Gastroesophageal sphincter (tissue), 4 donors: ENCODE measurements at regions not wholly inside any gene's neighbourhood (a gene's known extent, or its start where the extent isn't known, plus 50 kb on each side); places are given as distances from the start of the nearest gene placed in this dataset.

Experiments
- ATAC-seq: fragments of 150-250 bp; one replicate; pipeline ENCODE4 v1.9.1; 2016; ENCODE audit warnings: mild to moderate bottlenecking, moderate library complexity
- H3K27ac ChIP-seq, 4 donors: fragments of 200-600 bp; sonication (generic) in 3 of 4; 1 replicate in 3 of 4; 2 replicates in 1 of 4; pipeline ENCODE4 v1.5.1; 2016 to 2019
- H3K27me3 ChIP-seq: fragments of 200-600 bp; sonication (generic); one replicate; pipeline ENCODE4 v1.5.1; 2019
- H3K36me3 ChIP-seq, 2 donors: fragments of 200-600 bp; sonication (generic); one replicate each; pipeline ENCODE4 v1.5.1; 2019; ENCODE audit warnings: control low read depth in 1 of 2
- H3K4me1 ChIP-seq, 3 donors: fragments of 200-600 bp; sonication (generic); 1 replicate in 2 of 3; 2 replicates in 1 of 3; pipeline ENCODE4 v1.5.1; 2016 to 2019; ENCODE audit warnings: control low read depth in 2 of 3
- H3K4me3 ChIP-seq, 2 donors: fragments of 200-600 bp; sonication (generic); one replicate each; pipeline ENCODE4 v1.5.1; 2019; ENCODE audit warnings: mild to moderate bottlenecking in 1 of 2, moderate library complexity in 1 of 2
- H3K9me3 ChIP-seq, 3 donors: fragments of 200-600 bp; sonication (generic); one replicate each; pipeline ENCODE4 v1.5.1; 2017 to 2019; ENCODE audit warnings: control low read depth in 2 of 3
- EP300 ChIP-seq: sonication (generic); formaldehyde crosslinking; IDR thresholded peaks from one replicate; pipeline ENCODE4 v1.6.1; 2017; ENCODE audit warnings: antibody characterized with exemption, mild to moderate bottlenecking
- POLR2A ChIP-seq, 2 donors: fragments of 450-650 bp; IDR thresholded peaks; one replicate each; pipeline ENCODE4 v1.6.1; 2017; ENCODE audit warnings: antibody characterized with exemption in 2 of 2, mild to moderate bottlenecking in 2 of 2, moderate library complexity in 1 of 2
- POLR2AphosphoS5 ChIP-seq: sonication (generic); formaldehyde crosslinking; IDR thresholded peaks from one replicate; pipeline ENCODE4 v1.6.1; 2017; ENCODE audit warnings: antibody characterized with exemption
- WGBS, 2 donors: methylation state at CpG; one replicate each; pipeline ENCODE4 v1.1.5; 2018; ENCODE audit warnings: low coverage in 1 of 2; 5-methylcytosine and 5-hydroxymethylcytosine counted together
- TF ChIP-seq, protein P1 (sequence below), 4 experiments: fragments of 200-600 bp in 2 of 4; fragments of 450-650 bp in 2 of 4; sonication (generic) in 1 of 4; IDR thresholded peaks; one replicate each; pipeline ENCODE4 v1.5.1; 2017 to 2019; ENCODE audit warnings: antibody characterized with exemption in 4 of 4, mild to moderate bottlenecking in 2 of 4, moderate library complexity in 2 of 4

DNA sequence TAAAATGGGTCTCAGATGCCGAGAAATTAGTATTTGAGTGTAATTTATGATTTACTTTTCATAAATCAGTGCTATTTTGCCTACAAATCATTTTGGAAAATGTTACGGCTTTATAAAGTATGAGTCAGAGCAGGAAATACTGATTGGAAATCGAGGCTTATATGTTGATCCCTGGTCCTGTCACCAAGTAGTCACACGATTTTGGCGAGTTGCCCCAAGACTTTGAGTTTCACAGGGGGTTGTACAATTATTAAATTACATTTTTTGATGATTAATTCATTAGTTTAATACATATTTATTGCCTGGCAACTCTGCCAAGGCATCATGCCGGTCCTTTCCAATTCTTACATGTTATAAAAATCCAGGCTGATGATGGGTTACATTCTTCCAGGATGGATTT, 443.9 kb upstream of the KLF4 start:
- no peaks in the 10 kb centered on the region for H3K9me3 ChIP-seq
- H3K36me3 ChIP-seq: no peaks in the 10 kb centered on the region
- ATAC-seq: no peak
- H3K4me1 ChIP-seq: no peaks in the 10 kb centered on the region
- TF ChIP-seq, protein P1, sequence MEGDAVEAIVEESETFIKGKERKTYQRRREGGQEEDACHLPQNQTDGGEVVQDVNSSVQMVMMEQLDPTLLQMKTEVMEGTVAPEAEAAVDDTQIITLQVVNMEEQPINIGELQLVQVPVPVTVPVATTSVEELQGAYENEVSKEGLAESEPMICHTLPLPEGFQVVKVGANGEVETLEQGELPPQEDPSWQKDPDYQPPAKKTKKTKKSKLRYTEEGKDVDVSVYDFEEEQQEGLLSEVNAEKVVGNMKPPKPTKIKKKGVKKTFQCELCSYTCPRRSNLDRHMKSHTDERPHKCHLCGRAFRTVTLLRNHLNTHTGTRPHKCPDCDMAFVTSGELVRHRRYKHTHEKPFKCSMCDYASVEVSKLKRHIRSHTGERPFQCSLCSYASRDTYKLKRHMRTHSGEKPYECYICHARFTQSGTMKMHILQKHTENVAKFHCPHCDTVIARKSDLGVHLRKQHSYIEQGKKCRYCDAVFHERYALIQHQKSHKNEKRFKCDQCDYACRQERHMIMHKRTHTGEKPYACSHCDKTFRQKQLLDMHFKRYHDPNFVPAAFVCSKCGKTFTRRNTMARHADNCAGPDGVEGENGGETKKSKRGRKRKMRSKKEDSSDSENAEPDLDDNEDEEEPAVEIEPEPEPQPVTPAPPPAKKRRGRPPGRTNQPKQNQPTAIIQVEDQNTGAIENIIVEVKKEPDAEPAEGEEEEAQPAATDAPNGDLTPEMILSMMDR (IDR thresholded peaks at IDR 0.05): no peak
- TF ChIP-seq EP300 (no peak), POLR2A (IDR thresholded peaks at IDR 0.05) (no peak), POLR2AphosphoS5 (no peak)
- no peak overlapping the region for H3K27ac ChIP-seq
- 72 to 81% methylated on average over 4 to 6 of the region's 6 CpGs for WGBS, 2 donors
- H3K27me3 ChIP-seq: no peaks in the 10 kb centered on the region
- H3K4me3 ChIP-seq: no peak overlapping the region

DNA sequence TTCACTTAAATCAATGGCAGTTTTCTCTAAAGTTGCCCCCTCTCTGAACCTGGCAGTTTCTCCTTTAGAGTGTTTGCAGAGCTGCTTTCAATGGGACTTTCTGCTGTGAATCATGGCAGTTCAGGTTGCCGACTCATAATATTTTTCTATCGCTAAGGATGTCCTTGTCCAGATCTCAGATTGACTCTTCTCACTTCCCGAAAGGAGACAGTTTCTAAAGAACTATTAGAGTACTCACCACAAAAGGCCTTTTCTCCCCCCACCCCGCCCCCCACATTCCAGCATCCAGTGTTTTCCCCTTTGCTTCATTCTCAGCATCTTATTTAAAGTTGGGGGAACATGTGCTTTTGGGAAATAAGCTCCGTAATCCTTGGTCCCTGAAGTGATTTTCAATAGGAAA, 443.5 kb upstream of the KLF4 start:
- Histone ChIP-seq H3K27me3 (no peaks in the 10 kb centered on the region), H3K27ac (no peak overlapping the region), H3K4me3 (no peak overlapping the region), H3K36me3 (no peaks in the 10 kb centered on the region), H3K9me3 (no peaks in the 10 kb centered on the region), H3K4me1 (no peaks in the 10 kb centered on the region)
- TF ChIP-seq, protein P1 (IDR thresholded peaks at IDR 0.05): no peak
- TF ChIP-seq POLR2AphosphoS5 (no peak), EP300 (no peak), POLR2A (IDR thresholded peaks at IDR 0.05) (no peak)
- 64% methylated on average over 5 of the region's 5 CpGs; no CpG with 5 or more reads in 1 of the 2 donors for WGBS, 2 donors
- no peak for ATAC-seq

DNA sequence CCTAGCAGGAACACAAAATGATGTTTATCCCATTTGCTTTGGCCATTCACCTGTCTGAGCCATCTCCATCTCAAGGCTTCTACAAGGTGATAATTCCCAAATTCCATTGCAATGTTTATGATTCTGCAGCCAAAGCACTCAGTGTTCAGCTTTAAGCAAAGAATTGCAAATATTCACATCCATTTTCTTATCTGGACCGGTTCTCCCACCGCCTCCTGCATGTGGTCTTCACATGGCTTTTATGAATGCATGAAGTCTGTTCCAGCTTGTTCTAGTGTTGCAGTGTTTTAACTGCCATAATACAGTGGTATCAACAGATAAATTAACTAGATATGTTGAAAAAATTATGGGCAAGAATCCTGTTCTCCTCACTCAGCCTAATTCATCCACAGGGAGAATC, 443.0 kb upstream of the KLF4 start:
- Histone ChIP-seq H3K27ac (no peak overlapping the region), H3K27me3 (no peaks in the 10 kb centered on the region), H3K9me3 (no peaks in the 10 kb centered on the region), H3K4me1 (no peaks in the 10 kb centered on the region), H3K36me3 (no peaks in the 10 kb centered on the region), H3K4me3 (no peak overlapping the region)
- no peak for ATAC-seq
- no peak for TF ChIP-seq POLR2AphosphoS5
- TF ChIP-seq, protein P1 (IDR thresholded peaks at IDR 0.05): no peak
- no peak for TF ChIP-seq EP300
- TF ChIP-seq POLR2A (IDR thresholded peaks at IDR 0.05): no peak
- 67 to 79% methylated on average over 2 of the region's 2 CpGs for WGBS, 2 donors

DNA sequence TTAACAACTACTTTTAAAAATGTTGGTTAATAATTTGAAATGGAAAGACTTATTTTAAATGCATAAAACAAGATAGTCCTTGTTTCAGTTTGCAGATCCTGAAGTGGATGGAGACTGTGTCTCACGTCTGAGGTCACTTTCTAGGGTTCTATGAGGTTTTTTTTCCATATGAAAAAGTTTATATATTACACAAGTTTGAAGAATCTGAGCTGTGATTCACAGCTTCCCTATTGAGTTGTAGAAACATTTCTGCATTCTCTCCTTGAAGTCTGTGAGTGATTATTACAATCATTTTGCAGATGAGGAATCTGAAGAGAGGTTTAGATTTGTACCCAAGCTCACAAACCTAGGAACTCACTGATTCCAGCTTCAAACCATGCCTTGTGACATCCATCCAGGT, 442.5 kb upstream of the KLF4 start:
- H3K27me3 ChIP-seq: no peaks in the 10 kb centered on the region
- H3K36me3 ChIP-seq: no peaks in the 10 kb centered on the region
- no peaks in the 10 kb centered on the region for H3K9me3 ChIP-seq
- no peak for TF ChIP-seq EP300
- no peak for TF ChIP-seq POLR2A (IDR thresholded peaks at IDR 0.05)
- TF ChIP-seq, protein P1 (IDR thresholded peaks at IDR 0.05): no peak
- TF ChIP-seq POLR2AphosphoS5: no peak
- no peak for ATAC-seq
- WGBS, 2 donors: 75 to 82% methylated on average over 1 of the region's 1 CpG
- no peaks in the 10 kb centered on the region for H3K4me1 ChIP-seq
- H3K27ac ChIP-seq: no peak overlapping the region
- H3K4me3 ChIP-seq: no peak overlapping the region

DNA sequence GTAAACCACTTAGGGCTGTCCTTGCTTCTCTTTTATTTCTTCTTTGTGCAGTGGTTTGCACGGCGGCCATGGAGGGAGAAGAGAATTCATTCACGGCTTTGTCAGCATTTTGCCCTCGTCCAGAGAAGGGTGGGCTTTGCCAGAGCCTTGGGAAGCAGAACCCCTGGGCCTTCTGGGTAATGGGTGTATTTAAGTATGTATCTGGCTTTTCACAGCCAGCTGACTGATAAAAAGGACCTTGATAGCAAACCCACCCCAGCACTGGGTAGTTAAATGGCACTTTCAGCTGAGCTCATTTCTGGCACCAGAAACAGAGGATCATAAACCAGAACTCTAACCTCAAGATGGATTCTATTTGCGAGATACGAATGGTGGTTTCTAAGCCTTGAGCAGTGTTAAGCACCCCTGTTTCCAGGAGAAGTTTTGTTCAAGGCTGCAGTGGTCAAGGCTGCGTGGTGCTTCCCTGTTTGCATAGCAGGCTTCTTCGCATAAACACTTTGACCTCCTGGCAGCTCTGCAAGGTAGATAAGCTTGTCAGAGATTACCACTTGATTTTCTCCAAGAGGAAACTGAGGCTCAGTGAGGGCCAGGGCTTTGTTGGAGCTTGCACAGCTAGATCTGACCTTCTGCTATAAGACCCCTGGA, 441.6 kb upstream of the KLF4 start:
- WGBS, 2 donors: 50 to 92% methylated on average over 1 to 4 of the region's 8 CpGs
- Histone ChIP-seq H3K9me3 (no peaks in the 10 kb centered on the region), H3K27ac (no peak overlapping the region), H3K27me3 (no peaks in the 10 kb centered on the region), H3K4me3 (no peak overlapping the region), H3K4me1 (no peaks in the 10 kb centered on the region), H3K36me3 (no peaks in the 10 kb centered on the region)
- ATAC-seq: no peak
- TF ChIP-seq POLR2A (IDR thresholded peaks at IDR 0.05): no peak
- no peak for TF ChIP-seq EP300
- TF ChIP-seq, protein P1 (IDR thresholded peaks at IDR 0.05): no peak
- TF ChIP-seq POLR2AphosphoS5: no peak
